Ishikawa (cell line): ENCODE measurements at regions not wholly inside any gene's neighbourhood (a gene's known extent, or its start where the extent isn't known, plus 50 kb on each side); places are given as distances from the start of the nearest gene placed in this dataset.

Experiments
- CEBPB ChIP-seq: IDR thresholded peaks from 2 replicates; pipeline ENCODE4 v1.6.1; 2012
- CREB1 ChIP-seq: IDR thresholded peaks from 2 replicates; pipeline ENCODE4 v1.6.1; 2012; ENCODE audit warnings: low read depth
- FOXM1 ChIP-seq: IDR thresholded peaks from 2 replicates; pipeline ENCODE4 v1.6.1; 2012; ENCODE audit warnings: low read depth, borderline replicate concordance
- MAX ChIP-seq: IDR thresholded peaks from 2 replicates; pipeline ENCODE4 v1.6.1; 2012
- NFIC ChIP-seq: IDR thresholded peaks from 2 replicates; pipeline ENCODE4 v1.6.1; 2012
- RAD21 ChIP-seq: IDR thresholded peaks from 2 replicates; pipeline ENCODE4 v1.6.1; 2012; ENCODE audit warnings: low read depth
- REST ChIP-seq: IDR thresholded peaks from 2 replicates; pipeline ENCODE4 v1.6.1; 2012; ENCODE audit warnings: low read depth, mild to moderate bottlenecking

GRCh38 chr15:53389271-53390037 lies 370.0 kb downstream of the WDR72 start:
- TF ChIP-seq REST, result no peak
- TF ChIP-seq CREB1, result no peak
- no peak for TF ChIP-seq FOXM1
- no peak for TF ChIP-seq CEBPB
- TF ChIP-seq MAX, result no peak
- no peak for TF ChIP-seq RAD21
- TF ChIP-seq NFIC, result no peak
